SK-N-MC (cell line): ENCODE measurements at regions not wholly inside any gene's neighbourhood (a gene's known extent, or its start where the extent isn't known, plus 50 kb on each side); places are given as distances from the start of the nearest gene placed in this dataset.

Experiments used
- DNase-seq: peaks from one replicate; pipeline ENCODE4 v3.0.0-alpha.2; 2011; ENCODE audit warnings: low read depth, low spot score
- H3K27ac ChIP-seq: fragments of 200-600 bp; sonication (generic); 2 replicates; pipeline ENCODE4 v1.5.1; 2016; ENCODE audit warnings: mixed run types
- H3K36me3 ChIP-seq: fragments of 200-600 bp; sonication (generic); 2 replicates; pipeline ENCODE4 v1.6.1; 2017; ENCODE audit warnings: antibody characterized with exemption, low read length, mixed read lengths; ENCODE audit not compliant: insufficient read depth
- H3K4me3 ChIP-seq: fragments of 200-600 bp; sonication (generic); 2 replicates; pipeline ENCODE4 v1.5.1; 2016
- H3K9ac ChIP-seq: fragments of 200-600 bp; sonication (generic); 2 replicates; pipeline ENCODE4 v1.8.0; 2017; ENCODE audit warnings: mixed run types, mixed read lengths; ENCODE audit not compliant: insufficient read length
- H3K9me3 ChIP-seq: fragments of 200-600 bp; sonication (generic); 2 replicates; pipeline ENCODE4 v1.6.1; 2017; ENCODE audit warnings: low read depth, mild to moderate bottlenecking, antibody characterized with exemption, low read length, moderate library complexity, mixed read lengths
- EZH2 ChIP-seq: fragments of 200-600 bp; sonication (generic); IDR thresholded peaks from one replicate; pipeline ENCODE4 v1.6.1; 2017; ENCODE audit warnings: antibody characterized with exemption
- FOXP2 ChIP-seq: optimal IDR thresholded peaks from 2 replicates; pipeline ENCODE3; 2011; ENCODE audit warnings: mild to moderate bottlenecking, moderate library complexity; ENCODE audit not compliant: insufficient read depth; ENCODE audit errors: extremely low read length, control extremely low read depth
- POLR2AphosphoS5 ChIP-seq: IDR thresholded peaks from 2 replicates; pipeline ENCODE4 v1.6.1; 2012; ENCODE audit warnings: mild to moderate bottlenecking, low read depth, low read length, borderline replicate concordance

- no peak overlapping the region for H3K27ac ChIP-seq
- H3K36me3 ChIP-seq: no peaks in the 10 kb centered on the region
These were observed 97.8 kb downstream of the AQP9 start for GRCh38 chr15:58235961-58236360.

DNA sequence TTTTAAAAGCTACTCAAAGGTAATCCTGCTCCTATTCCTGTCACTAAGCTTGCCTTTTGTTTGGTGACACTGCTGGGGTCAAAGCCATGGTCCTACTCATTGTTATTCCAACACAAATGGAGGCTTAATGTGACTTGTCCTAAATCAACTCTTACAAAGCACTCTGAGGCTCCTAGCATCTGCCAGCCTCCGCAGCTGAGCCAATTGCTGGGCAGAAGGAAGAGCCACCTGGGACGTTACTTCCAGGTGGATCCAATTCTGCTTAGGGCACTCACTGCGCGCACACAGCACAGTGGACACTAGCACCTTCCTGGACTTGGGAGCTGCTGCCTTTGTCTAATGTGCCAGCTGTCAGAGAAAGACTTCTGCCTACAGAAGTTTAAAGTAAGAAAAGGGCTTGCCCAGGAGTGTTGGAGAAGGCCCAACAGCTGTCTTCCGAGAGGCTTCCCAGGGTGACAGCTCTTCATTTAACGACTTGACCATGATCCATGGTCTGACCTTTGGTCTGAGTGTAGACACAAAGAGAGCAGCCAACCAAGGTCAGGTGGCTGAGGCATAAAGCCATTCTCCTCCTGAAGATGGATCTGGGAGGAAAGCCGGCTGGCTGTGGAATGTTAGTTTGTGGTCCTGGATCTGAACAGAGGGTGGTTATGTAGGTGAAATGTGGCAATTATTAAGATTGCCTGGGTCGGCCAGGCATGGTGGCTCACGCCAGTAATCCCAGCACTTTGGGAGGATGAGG is 102.2 kb downstream of the AQP9 start:
- Histone ChIP-seq H3K4me3 (no peak overlapping the region), H3K36me3 (no peaks in the 10 kb centered on the region), H3K27ac (no peak overlapping the region), H3K9ac (no peak overlapping the region), H3K9me3 (no peaks in the 10 kb centered on the region)
- TF ChIP-seq POLR2AphosphoS5 (no peak), FOXP2 (no peak), EZH2 (no peak)
- DNase-seq: no peak

More at GRCh38 chr15:58235961-58236360, 97.8 kb downstream of the AQP9 start:
- H3K9ac ChIP-seq: no peak overlapping the region
- DNase-seq: no peak
- no peaks in the 10 kb centered on the region for H3K9me3 ChIP-seq
- no peak overlapping the region for H3K4me3 ChIP-seq
- no peak for TF ChIP-seq POLR2AphosphoS5
- no peak for TF ChIP-seq EZH2
- TF ChIP-seq FOXP2: no peak

DNA sequence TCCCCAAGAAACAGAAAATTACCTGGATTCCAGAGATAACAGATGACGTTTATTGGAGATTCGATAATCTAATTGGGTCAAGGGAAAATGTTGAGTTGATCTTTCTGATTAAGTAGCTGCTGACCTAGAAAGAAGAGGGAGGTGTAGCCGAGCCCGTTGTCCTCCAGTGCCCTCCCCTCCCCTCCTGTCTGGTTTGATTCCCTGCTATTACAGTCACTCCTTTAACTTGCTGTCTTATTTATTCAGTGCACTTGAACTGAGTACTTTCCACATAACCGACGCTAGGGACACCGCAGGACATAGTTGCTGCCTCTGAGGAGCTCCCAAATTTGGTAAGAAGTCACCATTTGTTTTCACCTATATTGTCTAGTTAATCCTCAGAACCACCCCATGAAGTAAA is 103.7 kb downstream of the AQP9 start:
- Histone ChIP-seq H3K4me3 (no peak overlapping the region), H3K27ac (no peak overlapping the region), H3K9ac (no peak overlapping the region), H3K36me3 (no peaks in the 10 kb centered on the region), H3K9me3 (no peaks in the 10 kb centered on the region)
- DNase-seq: no peak
- TF ChIP-seq FOXP2: no peak
- TF ChIP-seq EZH2: no peak
- TF ChIP-seq POLR2AphosphoS5: no peak

DNA sequence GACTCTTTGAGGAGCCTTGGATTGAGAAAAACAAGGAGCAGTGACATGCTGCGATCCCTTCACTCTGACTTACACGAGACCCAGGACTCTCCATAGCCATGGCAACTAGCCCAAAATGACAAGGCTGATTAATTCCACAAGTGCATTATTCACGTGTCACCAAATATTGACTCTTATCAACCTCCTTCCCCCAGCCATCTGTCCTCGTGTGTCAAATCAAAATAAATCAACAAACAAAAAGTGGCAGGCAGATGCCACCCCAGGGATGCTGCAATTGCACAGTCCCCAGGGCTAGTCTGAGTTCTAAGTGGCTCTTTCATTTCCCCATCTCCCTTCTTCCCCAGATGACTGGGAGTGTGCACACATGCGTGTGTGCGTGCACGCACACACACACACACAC is 104.9 kb downstream of the AQP9 start:
- no peak overlapping the region for H3K9ac ChIP-seq
- no peaks in the 10 kb centered on the region for H3K36me3 ChIP-seq
- no peak overlapping the region for H3K4me3 ChIP-seq
- H3K27ac ChIP-seq: no peak overlapping the region
- DNase-seq: no peak
- TF ChIP-seq POLR2AphosphoS5: no peak
- TF ChIP-seq EZH2: no peak
- no peak for TF ChIP-seq FOXP2
- H3K9me3 ChIP-seq: no peaks in the 10 kb centered on the region

- TF ChIP-seq POLR2AphosphoS5 (no peak), FOXP2 (no peak), EZH2 (no peak)
- H3K27ac ChIP-seq: no peak overlapping the region
- H3K36me3 ChIP-seq: no peaks in the 10 kb centered on the region
- H3K9ac ChIP-seq: no peak overlapping the region
- no peak overlapping the region for H3K4me3 ChIP-seq
- no peak for DNase-seq
- no peaks in the 10 kb centered on the region for H3K9me3 ChIP-seq
These were observed 106.4 kb downstream of the AQP9 start for GRCh38 chr15:58244536-58244935.

DNA sequence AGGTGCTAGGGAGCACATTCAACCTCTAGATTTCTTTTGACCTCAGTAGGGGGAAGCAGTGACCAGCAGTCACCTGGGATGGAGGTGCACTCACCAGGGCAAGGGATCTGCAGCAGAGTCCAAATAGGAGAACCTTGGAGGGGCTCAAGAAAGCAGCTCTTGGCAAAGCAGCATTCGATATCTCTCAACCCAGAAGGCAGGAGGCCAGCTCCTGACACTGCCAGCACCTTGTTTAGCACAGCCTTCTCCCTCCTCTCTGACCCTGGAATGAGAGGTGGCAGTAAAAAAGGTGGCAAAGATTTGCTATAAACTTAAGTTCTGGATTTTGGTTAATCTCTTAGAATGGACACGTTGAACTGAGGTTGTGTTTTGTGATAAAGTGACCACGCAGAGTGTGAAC is 107.9 kb downstream of the AQP9 start:
- no peak overlapping the region for H3K4me3 ChIP-seq
- no peak overlapping the region for H3K9ac ChIP-seq
- TF ChIP-seq EZH2: no peak
- no peak for TF ChIP-seq POLR2AphosphoS5
- no peak for TF ChIP-seq FOXP2
- no peak overlapping the region for H3K27ac ChIP-seq
- H3K36me3 ChIP-seq: no peaks in the 10 kb centered on the region
- no peak for DNase-seq
- H3K9me3 ChIP-seq: no peaks in the 10 kb centered on the region

DNA sequence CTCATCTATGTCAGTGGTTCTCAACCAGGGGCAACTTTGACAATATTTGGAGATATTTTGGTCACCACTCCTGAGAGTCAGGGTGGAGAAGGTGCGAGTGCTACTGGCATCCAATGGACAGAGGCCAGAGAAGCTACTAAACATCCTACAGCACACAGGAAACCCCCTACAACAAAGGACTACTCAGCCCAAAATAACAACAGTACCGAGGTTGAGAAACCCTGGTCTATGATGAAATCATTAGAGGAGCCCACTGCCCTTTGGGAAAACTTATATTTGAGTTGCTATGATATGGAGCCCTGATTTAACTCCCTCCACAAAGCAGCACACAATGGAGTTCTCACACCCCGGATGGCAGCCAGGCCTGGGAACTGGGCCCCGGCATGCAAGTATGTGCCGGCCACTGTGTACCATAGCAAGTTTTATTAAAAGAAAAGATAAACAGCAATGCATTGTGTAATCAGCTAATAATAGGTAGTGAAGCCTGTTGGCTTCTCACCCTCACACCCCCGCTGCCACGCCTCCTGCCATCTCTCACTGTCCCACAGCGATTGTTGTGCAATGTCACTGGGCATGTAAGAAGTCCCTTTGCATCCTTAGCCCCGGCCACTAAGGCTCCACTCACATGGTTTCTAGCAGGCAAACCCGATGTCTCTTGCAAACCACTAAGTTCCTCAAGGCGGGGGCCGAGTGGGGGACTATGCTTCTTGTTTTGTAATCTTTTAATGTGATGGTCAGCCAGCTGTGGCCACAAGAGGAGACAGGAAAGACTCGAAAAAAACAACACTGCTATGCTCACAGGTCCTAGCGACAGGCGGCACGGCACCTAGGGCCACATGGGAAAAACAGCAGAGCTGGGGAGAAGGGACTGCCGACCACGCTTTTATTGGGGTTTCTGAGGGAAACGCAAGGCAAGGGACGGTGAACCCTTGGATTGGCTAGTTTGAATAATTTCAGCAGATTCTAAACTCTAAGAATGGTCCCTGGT is 110.0 kb downstream of the AQP9 start:
- H3K9me3 ChIP-seq: no peaks in the 10 kb centered on the region
- no peak for TF ChIP-seq POLR2AphosphoS5
- TF ChIP-seq FOXP2: no peak
- TF ChIP-seq EZH2: no peak
- H3K4me3 ChIP-seq: no peak overlapping the region
- H3K27ac ChIP-seq: no peak overlapping the region
- DNase-seq: no peak
- no peak overlapping the region for H3K9ac ChIP-seq
- H3K36me3 ChIP-seq: no peaks in the 10 kb centered on the region

DNA sequence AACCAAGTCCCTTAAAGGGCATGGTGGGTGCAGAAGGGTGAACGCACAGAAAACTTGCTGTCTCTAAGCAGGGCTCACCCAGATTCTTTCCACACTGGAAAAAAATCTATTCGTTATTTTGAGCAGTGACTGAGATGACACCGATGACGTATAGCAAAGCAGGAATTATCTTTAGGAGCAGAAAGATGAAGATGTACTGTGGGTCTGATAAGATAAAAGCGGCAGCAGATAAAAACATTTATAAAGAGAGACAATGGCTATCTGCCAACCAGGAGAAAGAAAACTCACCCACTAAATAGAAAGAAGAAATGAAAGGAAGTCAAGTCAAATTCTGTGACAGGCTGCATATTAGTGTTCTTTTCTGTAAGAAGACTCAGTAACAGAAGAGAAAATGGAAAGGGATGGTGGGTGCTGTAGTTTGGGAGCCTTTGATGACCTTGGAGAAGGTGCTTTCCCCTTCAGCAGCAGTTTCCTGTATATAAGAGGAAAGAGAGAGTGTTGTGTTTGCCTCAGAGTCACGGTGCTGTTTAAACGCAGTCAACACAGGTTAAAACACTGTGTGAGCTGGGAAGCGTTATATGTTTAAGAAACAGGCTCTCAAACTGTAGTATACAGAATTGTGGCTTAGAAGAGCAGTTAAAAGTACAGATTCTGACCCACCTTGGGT is 111.6 kb downstream of the AQP9 start:
- H3K27ac ChIP-seq: no peak overlapping the region
- H3K9ac ChIP-seq: no peak overlapping the region
- H3K36me3 ChIP-seq: no peaks in the 10 kb centered on the region
- TF ChIP-seq FOXP2: no peak
- TF ChIP-seq EZH2: no peak
- TF ChIP-seq POLR2AphosphoS5: no peak
- H3K9me3 ChIP-seq: no peaks in the 10 kb centered on the region
- H3K4me3 ChIP-seq: no peak overlapping the region
- no peak for DNase-seq
